Dendritic cell treated with granulocyte-macrophage colony-stimulating factor and Interleukin-4, amounts not matched to agents 40 ng/mL and 50 ng/mL, for 4 days (primary cell): ENCODE measurements at regions not wholly inside any gene's neighbourhood (a gene's known extent, or its start where the extent isn't known, plus 50 kb on each side); places are given as distances from the start of the nearest gene placed in this dataset.

ENCODE experiments used
- H3K27ac Mint-ChIP-seq: one replicate; pipeline ENCODE4 v1.8.0; 2022; ENCODE audit warnings: mild to moderate bottlenecking, mixed read lengths
- H3K27me3 Mint-ChIP-seq: one replicate; pipeline ENCODE4 v1.8.0; 2022; ENCODE audit warnings: mild to moderate bottlenecking, mixed read lengths
- H3K36me3 Mint-ChIP-seq: one replicate; pipeline ENCODE4 v1.8.0; 2022; ENCODE audit warnings: low read depth, mixed read lengths
- H3K4me1 Mint-ChIP-seq: one replicate; pipeline ENCODE4 v1.8.0; 2022; ENCODE audit warnings: low read depth, mixed read lengths
- H3K4me3 Mint-ChIP-seq: one replicate; pipeline ENCODE4 v1.8.0; 2022; ENCODE audit warnings: mild to moderate bottlenecking, moderate library complexity, mixed read lengths
- H3K9me3 Mint-ChIP-seq: one replicate; pipeline ENCODE4 v1.8.0; 2022; ENCODE audit warnings: mixed read lengths
- intact Hi-C: fragments of 100-400 bp; cut with micrococcal nuclease; formaldehyde crosslinking; loops from one replicate; pipeline ENCODE4 v1.15.0; 2022

DNA sequence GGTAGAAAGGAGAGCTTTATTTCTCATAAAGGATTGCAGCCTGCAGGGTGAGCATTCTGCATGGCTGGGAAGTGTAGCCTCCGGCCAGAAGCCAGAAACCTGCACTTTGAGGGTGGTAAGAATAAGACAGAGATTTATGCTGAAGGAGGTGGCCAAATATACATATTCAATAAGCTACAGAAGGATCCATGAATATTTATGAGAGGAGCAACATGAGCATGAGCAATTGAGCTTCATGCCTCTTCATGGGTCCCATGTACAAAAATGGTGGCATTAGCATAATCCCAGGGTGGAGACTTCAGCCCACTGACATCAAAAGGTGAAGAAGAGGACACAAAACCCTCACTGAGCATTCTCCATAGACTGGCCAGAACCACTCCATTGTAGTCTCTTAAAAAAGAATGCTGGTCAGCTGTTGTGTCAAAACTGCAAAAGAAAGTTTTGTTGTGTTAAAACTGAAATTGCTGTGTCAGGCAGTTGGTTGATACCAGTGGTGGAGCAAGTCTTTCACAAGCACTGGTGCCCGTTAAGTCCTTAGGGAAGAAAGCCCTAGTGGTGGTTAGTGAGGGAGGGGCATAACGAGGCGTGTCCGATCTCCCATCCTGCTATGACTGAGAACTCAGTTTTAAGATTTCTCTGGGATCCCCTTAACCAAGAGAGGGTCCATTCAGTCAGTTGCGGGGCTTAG is 160.8 kb upstream of the MAP1B start:
- Mint-ChIP-seq H3K9me3 (peaks cover 29% of the 10 kb centered on the region), H3K27me3 (peaks cover 3% of the 10 kb centered on the region), H3K4me3 (no peak overlapping the region), H3K36me3 (no peaks in the 10 kb centered on the region), H3K27ac (no peak overlapping the region), H3K4me1 (no peaks in the 10 kb centered on the region)
- intact Hi-C loops, result no loop called here

DNA sequence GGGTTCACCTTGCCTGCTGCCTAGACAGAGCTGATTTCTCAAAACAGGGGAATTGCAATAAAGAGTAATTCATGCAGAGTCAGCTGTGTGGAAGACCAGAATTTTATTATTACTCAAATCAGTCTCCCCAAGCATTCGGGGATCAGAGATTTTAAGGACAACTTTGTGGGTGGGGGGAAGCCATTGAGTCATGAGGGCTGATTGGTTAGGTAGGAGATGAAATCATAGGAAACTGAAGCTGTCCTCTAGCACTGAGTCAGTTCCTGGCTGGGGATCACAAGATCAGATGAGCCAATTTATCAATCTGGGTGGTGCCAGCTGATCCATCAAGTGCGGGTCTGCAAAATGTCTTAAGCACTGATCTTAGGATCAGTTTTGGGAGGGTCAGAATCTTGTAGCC is 159.1 kb upstream of the MAP1B start:
- H3K4me3 Mint-ChIP-seq, result no peak overlapping the region
- H3K27ac Mint-ChIP-seq, result no peak overlapping the region
- H3K36me3 Mint-ChIP-seq, result no peaks in the 10 kb centered on the region
- H3K4me1 Mint-ChIP-seq, result no peaks in the 10 kb centered on the region
- peaks cover 29% of the 10 kb centered on the region for H3K9me3 Mint-ChIP-seq
- intact Hi-C loops, result no loop called here
- H3K27me3 Mint-ChIP-seq, result no peaks in the 10 kb centered on the region

DNA sequence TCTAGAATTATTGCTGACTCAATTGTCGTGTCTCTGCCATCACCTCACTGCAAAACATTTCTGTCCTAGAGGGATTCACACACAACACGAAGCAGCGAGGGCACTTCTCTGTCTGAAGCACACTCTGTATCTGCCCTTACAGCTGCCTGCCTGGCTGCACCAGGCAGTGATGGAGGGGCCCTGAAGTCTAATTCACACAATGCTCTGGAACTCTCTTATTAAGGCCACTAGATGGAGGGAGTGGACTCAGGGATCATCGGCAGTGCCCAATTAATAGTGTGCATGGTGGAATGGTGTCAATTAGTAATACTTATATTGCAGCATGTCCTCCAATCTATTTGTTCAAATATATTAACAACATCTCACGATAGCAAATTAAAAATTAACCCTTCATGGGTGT is 157.5 kb upstream of the MAP1B start:
- Mint-ChIP-seq H3K36me3 (no peaks in the 10 kb centered on the region), H3K4me1 (no peaks in the 10 kb centered on the region), H3K4me3 (no peak overlapping the region), H3K27me3 (no peaks in the 10 kb centered on the region), H3K27ac (no peak overlapping the region), H3K9me3 (peaks cover 29% of the 10 kb centered on the region)
- intact Hi-C loops, result no loop called here

DNA sequence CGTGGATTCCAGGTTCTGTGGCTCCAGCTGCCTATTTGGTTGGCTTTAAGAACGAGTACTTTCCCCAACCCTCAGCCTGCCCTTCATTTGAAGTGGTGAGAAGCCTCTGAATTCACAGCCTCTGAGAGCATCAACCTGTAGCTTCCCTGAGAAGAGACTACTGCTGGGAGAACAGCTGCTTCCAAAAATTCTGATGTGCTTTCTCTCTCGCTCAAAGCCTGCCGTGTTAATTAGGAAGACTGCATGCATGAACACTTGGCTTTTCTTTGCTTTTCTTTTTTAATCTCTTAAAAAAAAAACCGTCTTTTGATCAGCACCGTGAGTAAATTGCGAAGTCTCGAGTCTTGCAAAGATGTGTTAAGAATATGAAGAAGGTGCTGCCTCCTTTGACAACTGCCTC is 153.4 kb upstream of the MAP1B start:
- Mint-ChIP-seq H3K4me3 (no peak overlapping the region), H3K36me3 (no peaks in the 10 kb centered on the region), H3K27me3 (no peaks in the 10 kb centered on the region), H3K27ac (no peak overlapping the region), H3K4me1 (no peaks in the 10 kb centered on the region), H3K9me3 (peaks cover 9% of the 10 kb centered on the region)
- intact Hi-C loops, result no loop called here

DNA sequence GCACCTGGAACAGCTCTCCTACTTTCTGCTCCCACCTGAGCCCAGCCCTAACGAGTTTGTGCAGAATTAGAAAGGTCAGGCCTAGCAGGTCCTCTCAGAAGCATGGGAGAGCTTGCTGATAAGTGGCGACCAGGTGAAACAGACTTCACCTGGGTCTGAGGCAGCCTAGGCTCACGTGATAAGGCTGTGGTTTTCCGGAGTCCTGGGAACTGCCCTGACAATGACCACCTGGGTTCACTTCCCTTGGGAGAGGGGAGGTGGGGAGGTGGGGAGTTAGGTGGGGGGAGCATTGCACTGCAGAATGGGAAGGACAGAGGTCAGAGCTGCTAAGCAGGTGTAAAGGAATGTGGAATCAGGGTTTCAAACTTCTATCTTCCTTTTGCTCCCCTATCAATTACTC is 152.9 kb upstream of the MAP1B start:
- Mint-ChIP-seq H3K27me3 (no peaks in the 10 kb centered on the region), H3K27ac (no peak overlapping the region), H3K4me1 (no peaks in the 10 kb centered on the region), H3K9me3 (peaks cover 5% of the 10 kb centered on the region), H3K4me3 (no peak overlapping the region), H3K36me3 (no peaks in the 10 kb centered on the region)
- intact Hi-C loops, result no loop called here

DNA sequence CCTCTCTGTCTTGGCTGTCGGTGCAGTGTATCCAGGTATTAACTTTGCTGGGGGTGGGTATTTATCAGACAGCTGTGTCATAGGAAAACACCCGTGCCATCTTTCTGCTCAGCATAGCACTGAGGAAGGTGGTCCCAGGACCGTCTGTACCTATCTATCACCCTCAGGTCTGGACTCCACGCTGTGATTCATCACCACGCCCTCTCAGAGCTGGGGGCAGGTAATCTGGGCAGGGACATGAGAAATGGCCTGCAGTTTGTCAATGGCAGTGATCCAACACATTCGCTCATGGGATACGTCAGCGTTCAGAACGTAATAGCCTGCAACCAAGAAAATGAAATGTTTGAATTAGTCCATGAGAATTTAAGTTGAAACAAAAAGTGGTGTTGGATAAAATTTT is 151.6 kb upstream of the MAP1B start:
- Mint-ChIP-seq H3K27me3 (no peaks in the 10 kb centered on the region), H3K4me1 (no peaks in the 10 kb centered on the region), H3K27ac (no peak overlapping the region), H3K4me3 (no peak overlapping the region), H3K36me3 (no peaks in the 10 kb centered on the region), H3K9me3 (no peaks in the 10 kb centered on the region)
- intact Hi-C loops, result no loop called here

DNA sequence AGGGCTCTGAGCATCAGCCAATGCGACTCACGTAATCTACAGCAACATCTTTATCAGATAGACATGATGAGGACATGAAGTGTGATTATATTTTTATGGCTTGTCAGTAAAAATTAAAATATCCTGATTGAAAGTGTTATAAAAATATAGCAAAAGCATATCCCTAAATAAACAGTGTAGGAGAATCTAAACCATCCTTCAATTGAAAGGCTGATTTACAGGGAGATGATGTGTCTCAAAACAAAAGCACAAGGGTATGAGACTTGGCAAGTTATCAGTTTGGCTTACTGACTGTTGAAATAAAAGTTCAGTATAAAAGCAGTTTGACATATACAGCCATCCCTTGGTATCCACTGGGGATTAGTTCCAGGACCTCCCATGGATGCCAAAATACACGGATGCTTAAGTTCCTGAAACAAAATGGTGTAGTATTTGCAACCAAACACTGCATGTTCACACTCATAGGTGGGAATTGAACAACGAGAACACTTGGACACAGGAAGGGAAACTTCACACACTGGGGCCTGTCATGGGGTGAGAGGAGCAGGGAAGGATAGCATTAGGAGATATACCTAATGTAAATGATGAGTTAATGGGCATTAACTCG is 149.9 kb upstream of the MAP1B start:
- no peak overlapping the region for H3K27ac Mint-ChIP-seq

DNA sequence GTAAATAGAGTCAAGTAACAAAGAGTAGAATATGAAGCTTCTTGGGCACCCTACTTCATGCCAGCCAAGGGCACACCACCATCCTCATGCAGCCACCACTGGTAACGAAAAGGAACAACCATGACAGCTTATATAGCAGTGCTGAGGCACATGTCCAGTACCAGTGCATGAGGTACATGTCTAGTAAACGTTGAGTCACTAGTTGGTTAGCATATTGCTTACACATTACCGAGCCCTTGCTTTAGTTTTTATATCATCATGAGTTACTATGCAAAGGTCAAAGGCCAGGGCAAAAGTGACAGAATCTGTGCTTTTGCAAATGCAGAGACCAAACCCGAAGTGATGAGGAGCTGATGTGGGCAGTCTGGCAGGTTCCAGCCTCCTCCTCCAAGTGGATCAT is 147.1 kb upstream of the MAP1B start:
- Mint-ChIP-seq H3K36me3 (no peaks in the 10 kb centered on the region), H3K27ac (no peak overlapping the region), H3K27me3 (no peaks in the 10 kb centered on the region), H3K4me3 (no peak overlapping the region), H3K4me1 (no peaks in the 10 kb centered on the region), H3K9me3 (no peaks in the 10 kb centered on the region)
- intact Hi-C loops, result no loop called here

More for the DNA sequence above, 149.9 kb upstream of the MAP1B start:
- H3K4me1 Mint-ChIP-seq, result no peaks in the 10 kb centered on the region
- no peak overlapping the region for H3K4me3 Mint-ChIP-seq
- no peaks in the 10 kb centered on the region for H3K36me3 Mint-ChIP-seq
- no peaks in the 10 kb centered on the region for H3K9me3 Mint-ChIP-seq
- no peaks in the 10 kb centered on the region for H3K27me3 Mint-ChIP-seq
- intact Hi-C loops, result no loop called here

DNA sequence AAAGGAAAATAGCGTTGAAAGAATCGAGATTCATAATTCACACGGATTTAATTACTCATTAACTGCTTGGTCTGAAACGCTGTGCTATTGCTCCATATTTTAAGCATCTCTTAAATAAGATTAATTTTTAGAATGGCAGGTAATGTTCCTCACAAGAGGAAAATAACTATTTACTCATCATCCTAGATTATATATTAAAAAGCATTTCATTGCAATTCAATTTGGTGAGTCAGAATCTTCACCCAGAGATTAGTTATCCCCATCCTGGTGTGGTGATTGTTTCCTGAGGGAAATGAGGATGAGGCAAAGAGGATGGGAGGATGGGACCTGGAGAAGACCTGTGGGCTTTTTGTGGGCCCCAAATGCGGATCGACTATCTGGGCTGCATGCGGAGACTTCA is 145.5 kb upstream of the MAP1B start:
- peaks cover 2% of the 10 kb centered on the region for H3K27me3 Mint-ChIP-seq
- no peak overlapping the region for H3K27ac Mint-ChIP-seq
- intact Hi-C loops, result no loop called here
- no peaks in the 10 kb centered on the region for H3K9me3 Mint-ChIP-seq
- H3K4me3 Mint-ChIP-seq, result no peak overlapping the region
- no peaks in the 10 kb centered on the region for H3K36me3 Mint-ChIP-seq
- H3K4me1 Mint-ChIP-seq, result no peaks in the 10 kb centered on the region

DNA sequence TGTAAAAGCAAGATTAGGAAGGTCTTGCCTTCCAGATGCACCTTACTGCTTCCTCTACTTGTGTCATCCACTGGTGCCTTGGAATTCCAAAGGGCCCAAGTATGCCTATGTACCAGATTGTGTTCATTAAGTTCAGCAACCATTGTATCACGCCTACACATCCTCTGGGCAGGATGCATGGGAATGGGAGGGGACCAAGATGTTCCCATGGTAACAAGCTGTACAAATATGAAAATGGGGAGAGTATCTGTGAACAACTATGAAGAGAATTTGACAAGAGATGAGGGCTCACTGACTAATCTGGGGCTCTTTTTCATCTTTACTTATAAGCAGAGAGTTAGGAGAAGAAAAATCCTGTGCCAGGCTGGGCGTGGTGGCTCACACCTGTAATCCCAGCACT is 137.8 kb upstream of the MAP1B start:
- Mint-ChIP-seq H3K27ac (no peak overlapping the region), H3K4me3 (no peak overlapping the region), H3K9me3 (no peaks in the 10 kb centered on the region), H3K27me3 (peaks cover 2% of the 10 kb centered on the region), H3K4me1 (no peaks in the 10 kb centered on the region), H3K36me3 (no peaks in the 10 kb centered on the region)
- intact Hi-C loops, result no loop called here

DNA sequence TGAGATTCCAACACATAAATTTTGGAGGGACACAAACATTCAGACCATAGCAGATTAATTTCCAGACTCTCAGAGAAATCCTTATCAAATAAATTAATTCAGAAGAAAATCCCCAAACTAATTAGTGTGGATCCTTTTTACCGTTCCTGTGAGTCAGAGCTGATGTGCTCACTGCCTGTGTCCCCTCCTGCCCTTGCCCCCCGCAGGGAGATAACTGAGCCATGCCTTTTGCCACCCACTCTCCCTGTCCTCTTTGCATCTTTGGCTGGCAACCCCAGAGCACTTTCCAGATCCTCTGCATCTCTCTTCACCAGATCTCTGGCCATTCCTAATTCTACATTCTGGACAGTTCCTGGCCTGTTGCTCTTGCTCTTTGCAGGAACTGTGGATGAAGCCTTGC is 135.4 kb upstream of the MAP1B start:
- Mint-ChIP-seq H3K4me1 (no peaks in the 10 kb centered on the region), H3K36me3 (no peaks in the 10 kb centered on the region), H3K4me3 (no peak overlapping the region), H3K9me3 (no peaks in the 10 kb centered on the region), H3K27me3 (no peaks in the 10 kb centered on the region), H3K27ac (no peak overlapping the region)
- intact Hi-C loops, result no loop called here

DNA sequence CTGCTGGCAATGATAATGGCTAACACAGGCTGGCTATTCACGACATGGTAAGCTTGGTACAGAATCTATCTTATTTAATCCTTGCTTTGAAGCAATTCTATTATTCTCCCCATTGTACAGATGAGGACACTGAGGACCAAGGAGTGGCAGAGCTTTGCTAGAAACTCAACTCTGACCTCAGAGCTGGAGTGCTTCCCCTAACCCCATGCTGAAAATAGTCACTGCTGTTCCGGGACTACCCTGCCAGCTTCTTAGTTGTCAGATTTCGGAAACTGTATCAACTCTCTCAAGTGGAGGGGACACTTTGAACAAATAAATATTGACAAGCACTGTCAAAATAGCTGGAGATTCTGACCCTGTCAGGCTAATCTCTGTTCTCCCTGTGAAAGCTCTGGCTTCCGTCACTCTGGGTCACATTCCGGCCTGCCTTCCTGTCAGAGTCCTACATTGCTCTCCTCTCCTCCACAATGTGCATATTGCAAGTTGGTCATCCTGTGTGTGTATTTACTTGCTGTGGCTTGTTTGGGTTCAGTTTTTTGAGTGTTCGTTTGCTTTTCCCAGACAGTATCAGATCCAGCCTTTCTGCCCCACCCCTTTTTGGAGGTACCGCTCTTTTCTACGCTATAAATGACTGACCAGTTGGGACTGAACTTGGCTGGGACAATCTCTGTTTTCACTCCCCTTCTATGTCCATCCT is 134.3 kb upstream of the MAP1B start:
- no peak overlapping the region for H3K27ac Mint-ChIP-seq
- no peak overlapping the region for H3K4me3 Mint-ChIP-seq
- H3K9me3 Mint-ChIP-seq, result no peaks in the 10 kb centered on the region
- intact Hi-C loops, result no loop called here
- H3K36me3 Mint-ChIP-seq, result no peaks in the 10 kb centered on the region
- H3K4me1 Mint-ChIP-seq, result no peaks in the 10 kb centered on the region
- no peaks in the 10 kb centered on the region for H3K27me3 Mint-ChIP-seq

DNA sequence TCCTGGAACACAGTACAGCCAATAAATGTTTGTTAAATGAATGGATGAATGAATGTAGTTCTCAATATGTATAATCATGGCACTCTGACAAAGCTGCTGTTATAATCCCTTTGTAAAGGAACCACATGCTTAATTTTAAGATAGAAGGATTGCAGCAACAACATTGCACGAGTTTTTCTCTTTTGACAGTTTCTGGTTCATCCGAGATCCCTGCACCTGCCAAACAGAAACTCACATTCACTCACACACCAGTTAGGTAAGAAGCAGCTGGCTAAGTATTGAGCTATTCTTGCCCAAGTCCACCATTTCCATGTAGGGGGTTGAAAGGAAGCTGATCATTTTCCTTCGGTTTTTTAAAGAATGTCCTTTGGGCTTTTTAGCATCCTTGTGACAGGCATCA is 133.7 kb upstream of the MAP1B start:
- Mint-ChIP-seq H3K4me3 (no peak overlapping the region), H3K4me1 (no peaks in the 10 kb centered on the region), H3K27me3 (no peaks in the 10 kb centered on the region), H3K9me3 (no peaks in the 10 kb centered on the region), H3K36me3 (no peaks in the 10 kb centered on the region), H3K27ac (no peak overlapping the region)
- intact Hi-C loops, result no loop called here

DNA sequence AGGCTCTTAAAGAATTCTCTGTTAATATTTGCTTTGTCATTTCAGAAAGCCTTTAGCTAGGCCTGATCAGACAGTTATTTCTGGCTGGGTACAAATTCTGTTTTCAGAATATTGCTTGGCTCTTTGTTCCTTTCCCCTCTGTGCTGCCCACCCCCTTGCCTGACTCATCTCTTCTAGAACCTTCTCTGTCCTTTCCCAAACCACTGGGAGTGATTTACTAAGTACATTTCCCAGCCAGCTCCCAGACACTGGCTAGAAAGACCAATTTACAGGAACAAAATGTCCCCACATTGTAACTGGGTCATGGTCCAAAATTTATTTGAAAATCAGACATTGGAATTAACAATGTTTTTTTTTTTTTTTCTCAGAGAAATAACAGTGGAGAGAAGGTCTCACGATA is 133.1 kb upstream of the MAP1B start:
- H3K9me3 Mint-ChIP-seq, result no peaks in the 10 kb centered on the region
- no peaks in the 10 kb centered on the region for H3K36me3 Mint-ChIP-seq
- H3K27ac Mint-ChIP-seq, result no peak overlapping the region
- no peak overlapping the region for H3K4me3 Mint-ChIP-seq
- intact Hi-C loops, result no loop called here
- H3K4me1 Mint-ChIP-seq, result no peaks in the 10 kb centered on the region
- no peaks in the 10 kb centered on the region for H3K27me3 Mint-ChIP-seq

DNA sequence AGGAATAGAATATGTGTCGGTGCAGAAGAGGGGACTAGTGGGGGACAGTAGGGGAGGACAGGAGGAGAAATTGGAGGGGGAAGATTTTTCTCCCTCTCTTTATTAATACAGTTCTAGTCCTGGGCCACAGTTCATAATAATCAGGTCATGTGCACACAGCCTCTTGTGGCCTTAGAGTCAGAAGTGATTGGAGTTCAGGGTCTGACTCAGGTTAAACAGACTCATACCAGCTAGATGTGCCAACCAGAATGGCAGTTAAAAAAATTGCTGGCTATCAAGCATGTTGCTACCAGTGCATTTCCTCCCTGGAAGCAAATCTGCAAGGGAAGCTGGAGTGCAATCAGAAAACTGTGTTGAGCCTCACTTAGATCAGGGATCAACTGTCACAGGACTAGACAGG is 132.7 kb upstream of the MAP1B start:
- Mint-ChIP-seq H3K9me3 (no peaks in the 10 kb centered on the region), H3K27me3 (no peaks in the 10 kb centered on the region), H3K36me3 (no peaks in the 10 kb centered on the region), H3K27ac (no peak overlapping the region), H3K4me1 (no peaks in the 10 kb centered on the region), H3K4me3 (no peak overlapping the region)
- intact Hi-C loops, result no loop called here
